Pancreas (tissue), 10 donors: ENCODE measurements at regions not wholly inside any gene's neighbourhood (a gene's known extent, or its start where the extent isn't known, plus 50 kb on each side); places are given as distances from the start of the nearest gene placed in this dataset.

Source experiments
- ATAC-seq, 4 donors: fragments of 200-7000 bp; cut with Tn5 transposase; one replicate each; pipeline versions ENCODE4 v1.8.0 to v1.9.1; 2020; ENCODE audit warnings: mild to moderate bottlenecking in 4 of 4, moderate library complexity in 4 of 4
- DNase-seq, 6 donors: peaks; one replicate each; pipeline ENCODE4 v3.0.0-alpha.2; 2020
- FAIRE-seq: peaks from 2 replicates; lab custom pipeline; 2012; peaks lifted over from hg19 to GRCh38; lab: Jason Lieb, UNC
- H3K27ac ChIP-seq, 4 donors: fragments of 200-600 bp; sonication (generic); 1 replicate in 3 of 4; 2 replicates in 1 of 4; pipeline versions ENCODE4 v1.5.0 to v1.8.0; 2020
- H3K27me3 ChIP-seq, 4 donors: fragments of 200-600 bp; one replicate each; pipeline ENCODE4 v1.8.0; 2021
- H3K36me3 ChIP-seq, 3 donors: fragments of 200-600 bp; sonication (generic) in 1 of 3; one replicate each; pipeline versions ENCODE4 v1.5.0 to v1.8.0; 2020 to 2021
- H3K4me1 ChIP-seq, 3 donors: fragments of 200-600 bp; one replicate each; pipeline ENCODE4 v1.8.0; 2021
- H3K4me3 ChIP-seq, 4 donors: fragments of 200-600 bp; sonication (generic) in 2 of 4; one replicate each; pipeline versions ENCODE4 v1.5.0 to v1.8.0; 2020 to 2021
- H3K9me3 ChIP-seq, 4 donors: fragments of 200-600 bp; one replicate each; pipeline ENCODE4 v1.8.0; 2021
- WGBS, 2 donors: extraction: QIAGEN DNeasy Blood & Tissue Kit; methylation state at CpG; one replicate each; pipeline ENCODE4 v1.1.7; 2013; 5-methylcytosine and 5-hydroxymethylcytosine counted together
- intact Hi-C, 3 donors: fragments of 100-400 bp; cut with DNase I; formaldehyde crosslinking; loops; one replicate each; pipeline versions ENCODE4 v1.11.1 to v1.14.2; 2022
- TF ChIP-seq, protein P1 (sequence below), 4 donors: fragments of 200-600 bp; sonication (generic) in 3 of 4; IDR thresholded peaks; one replicate each; pipeline versions ENCODE4 v1.5.0 to v1.8.0; 2021; ENCODE audit warnings: antibody characterized with exemption in 4 of 4
- donor health status: healthy with polysubstance abuse.
- donor health status: DM: no; HTN: no; CAD: no; lungs with moderate emphysema.
- donor health status: DM: no; HTN: no; CAD: no.
- donor health status: control.
- donor health status: control.
- donor health status: Bipolar disorder and iron deficiency.
- donor health status: DM: yes; HTN: yes; CAD: no.
- donor health status: DM: no; HTN: no; CAD: no.
- donor health status: DM: no; HTN: no; CAD: no.
- donor health status: DM: yes; HTN: yes; CAD: no.

GRCh38 chr11:69416143-69416515 is 65.3 kb upstream of the LINC01488 start:
- ATAC-seq (peak in 1 of 4 donors; percentile 13), FAIRE-seq (no peak), DNase-seq (no peak)
- TF ChIP-seq, protein P1, sequence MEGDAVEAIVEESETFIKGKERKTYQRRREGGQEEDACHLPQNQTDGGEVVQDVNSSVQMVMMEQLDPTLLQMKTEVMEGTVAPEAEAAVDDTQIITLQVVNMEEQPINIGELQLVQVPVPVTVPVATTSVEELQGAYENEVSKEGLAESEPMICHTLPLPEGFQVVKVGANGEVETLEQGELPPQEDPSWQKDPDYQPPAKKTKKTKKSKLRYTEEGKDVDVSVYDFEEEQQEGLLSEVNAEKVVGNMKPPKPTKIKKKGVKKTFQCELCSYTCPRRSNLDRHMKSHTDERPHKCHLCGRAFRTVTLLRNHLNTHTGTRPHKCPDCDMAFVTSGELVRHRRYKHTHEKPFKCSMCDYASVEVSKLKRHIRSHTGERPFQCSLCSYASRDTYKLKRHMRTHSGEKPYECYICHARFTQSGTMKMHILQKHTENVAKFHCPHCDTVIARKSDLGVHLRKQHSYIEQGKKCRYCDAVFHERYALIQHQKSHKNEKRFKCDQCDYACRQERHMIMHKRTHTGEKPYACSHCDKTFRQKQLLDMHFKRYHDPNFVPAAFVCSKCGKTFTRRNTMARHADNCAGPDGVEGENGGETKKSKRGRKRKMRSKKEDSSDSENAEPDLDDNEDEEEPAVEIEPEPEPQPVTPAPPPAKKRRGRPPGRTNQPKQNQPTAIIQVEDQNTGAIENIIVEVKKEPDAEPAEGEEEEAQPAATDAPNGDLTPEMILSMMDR (IDR thresholded peaks at IDR 0.05): no peak
- H3K36me3 ChIP-seq: no peaks in the 10 kb centered on the region
- H3K9me3 ChIP-seq: no peaks in the 10 kb centered on the region
- no peaks in the 10 kb centered on the region for H3K4me1 ChIP-seq
- peak overlapping the region in 3 of 4 donors; percentile 28 to 82 (median 42) for H3K27ac ChIP-seq
- H3K27me3 ChIP-seq: no peaks in the 10 kb centered on the region
- intact Hi-C loops: no loop called here
- 73 to 84% methylated on average over 14 of the region's 14 CpGs for WGBS, 2 donors
- no peak overlapping the region for H3K4me3 ChIP-seq

GRCh38 chr11:69416762-69417698 is 64.4 kb upstream of the LINC01488 start:
- peak; percentile 69 to 87 (median 71) for ATAC-seq
- Histone ChIP-seq H3K27ac (peak overlapping the region; percentile 49 to 82 (median 70)), H3K27me3 (no peaks in the 10 kb centered on the region), H3K4me1 (no peaks in the 10 kb centered on the region), H3K9me3 (no peaks in the 10 kb centered on the region), H3K36me3 (no peaks in the 10 kb centered on the region), H3K4me3 (no peak overlapping the region)
- FAIRE-seq: no peak
- TF ChIP-seq, protein P1 (IDR thresholded peaks at IDR 0.05): no peak
- intact Hi-C loops: no loop called here
- 34 to 37% methylated on average over 27 of the region's 27 CpGs for WGBS, 2 donors
- peak in 3 of 6 donors; percentile 56 to 60 (median 60) for DNase-seq

GRCh38 chr11:69417699-69418085 is 63.8 kb upstream of the LINC01488 start:
- intact Hi-C loops: no loop called here
- TF ChIP-seq, protein P1 (IDR thresholded peaks at IDR 0.05): no peak
- Histone ChIP-seq H3K27me3 (no peaks in the 10 kb centered on the region), H3K27ac (peak overlapping the region; percentile 49 to 82 (median 70)), H3K4me3 (no peak overlapping the region), H3K9me3 (no peaks in the 10 kb centered on the region), H3K36me3 (no peaks in the 10 kb centered on the region), H3K4me1 (no peaks in the 10 kb centered on the region)
- DNase-seq: peak in 1 of 6 donors; percentile 45
- 50 to 61% methylated on average over 8 of the region's 8 CpGs for WGBS, 2 donors
- FAIRE-seq: no peak
- ATAC-seq: peak in 1 of 4 donors; percentile 27

DNA sequence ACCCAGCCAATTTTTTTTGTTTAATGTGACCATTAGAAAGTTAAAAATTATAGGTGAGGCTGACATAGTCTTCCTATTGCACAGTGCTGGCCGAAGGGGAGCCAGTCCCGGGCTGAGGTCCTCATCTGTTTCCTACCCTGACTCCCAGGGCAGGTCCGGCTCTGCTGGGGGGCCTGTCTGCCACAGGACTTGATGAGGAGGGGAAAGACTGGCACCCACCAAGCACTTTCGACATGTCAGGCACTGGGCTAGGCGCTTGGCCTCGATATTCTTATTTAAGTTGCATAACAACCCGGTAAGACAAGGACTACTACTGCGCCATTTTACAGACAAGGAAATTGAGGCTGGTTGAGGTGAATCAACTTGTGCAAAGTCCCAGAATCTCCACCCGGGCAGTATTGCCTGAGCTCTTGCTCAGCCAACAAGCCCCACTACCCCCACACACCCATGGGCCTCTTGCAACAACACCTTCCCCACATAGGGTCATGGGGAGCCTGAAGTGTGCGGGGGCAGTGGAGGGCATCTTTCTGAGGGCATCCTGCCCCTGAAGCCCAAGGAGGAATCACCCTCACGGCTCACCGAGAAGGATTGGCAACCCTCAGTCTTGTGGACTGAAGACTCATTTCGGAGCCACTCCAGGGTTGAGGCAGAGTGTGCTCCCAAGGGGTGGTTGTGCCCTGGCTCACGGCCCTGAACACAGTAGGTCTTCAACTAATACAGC is 62.7 kb upstream of the LINC01488 start:
- DNase-seq: no peak
- no peak overlapping the region for H3K27ac ChIP-seq

More for the DNA sequence above, 62.7 kb upstream of the LINC01488 start:
- intact Hi-C loops: no loop called here
- Histone ChIP-seq H3K4me3 (no peak overlapping the region), H3K27me3 (no peaks in the 10 kb centered on the region), H3K36me3 (no peaks in the 10 kb centered on the region), H3K4me1 (no peaks in the 10 kb centered on the region), H3K9me3 (no peaks in the 10 kb centered on the region)
- 80 to 92% methylated on average over 14 of the region's 14 CpGs for WGBS, 2 donors
- FAIRE-seq (no peak), ATAC-seq (no peak)
- TF ChIP-seq, protein P1 (IDR thresholded peaks at IDR 0.05): no peak
